Upper lobe of left lung (tissue), 4 donors: ENCODE measurements at regions not wholly inside any gene's neighbourhood (a gene's known extent, or its start where the extent isn't known, plus 50 kb on each side); places are given as distances from the start of the nearest gene placed in this dataset.

Experiments used
- POLR2A ChIP-seq, 4 donors: fragments of 450-650 bp; IDR thresholded peaks; one replicate each; pipeline ENCODE4 v1.5.1; 2016 to 2017; ENCODE audit warnings: antibody characterized with exemption in 4 of 4, mild to moderate bottlenecking in 2 of 4
- TF ChIP-seq, protein P1 (sequence below), 6 experiments: fragments of 450-650 bp in 4 of 6; fragments of 200-600 bp in 2 of 6; sonication (generic) in 2 of 6; IDR thresholded peaks; one replicate each; pipeline ENCODE4 v1.5.1; 2016 to 2019; ENCODE audit warnings: antibody characterized with exemption in 6 of 6

DNA sequence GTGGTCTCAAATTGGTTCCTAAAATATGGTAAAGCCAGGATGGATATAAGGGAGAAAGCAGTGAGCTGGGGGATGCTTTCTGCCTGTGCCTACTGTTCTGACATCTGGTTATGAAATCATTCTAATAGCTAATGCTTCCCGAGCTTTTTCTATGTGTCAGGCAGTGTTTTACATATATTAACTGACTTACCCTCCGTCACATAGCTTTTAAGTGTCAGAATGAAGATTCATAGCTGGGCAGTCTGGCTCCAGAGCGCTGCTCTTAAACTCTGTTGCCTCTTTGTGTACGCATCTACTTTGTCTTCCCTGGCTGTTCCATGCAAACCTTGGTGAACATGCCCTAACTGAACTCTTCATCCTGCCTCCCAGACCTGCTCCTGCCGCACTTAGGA lies 195.7 kb downstream of the LPIN1 start:
- TF ChIP-seq, protein P1, sequence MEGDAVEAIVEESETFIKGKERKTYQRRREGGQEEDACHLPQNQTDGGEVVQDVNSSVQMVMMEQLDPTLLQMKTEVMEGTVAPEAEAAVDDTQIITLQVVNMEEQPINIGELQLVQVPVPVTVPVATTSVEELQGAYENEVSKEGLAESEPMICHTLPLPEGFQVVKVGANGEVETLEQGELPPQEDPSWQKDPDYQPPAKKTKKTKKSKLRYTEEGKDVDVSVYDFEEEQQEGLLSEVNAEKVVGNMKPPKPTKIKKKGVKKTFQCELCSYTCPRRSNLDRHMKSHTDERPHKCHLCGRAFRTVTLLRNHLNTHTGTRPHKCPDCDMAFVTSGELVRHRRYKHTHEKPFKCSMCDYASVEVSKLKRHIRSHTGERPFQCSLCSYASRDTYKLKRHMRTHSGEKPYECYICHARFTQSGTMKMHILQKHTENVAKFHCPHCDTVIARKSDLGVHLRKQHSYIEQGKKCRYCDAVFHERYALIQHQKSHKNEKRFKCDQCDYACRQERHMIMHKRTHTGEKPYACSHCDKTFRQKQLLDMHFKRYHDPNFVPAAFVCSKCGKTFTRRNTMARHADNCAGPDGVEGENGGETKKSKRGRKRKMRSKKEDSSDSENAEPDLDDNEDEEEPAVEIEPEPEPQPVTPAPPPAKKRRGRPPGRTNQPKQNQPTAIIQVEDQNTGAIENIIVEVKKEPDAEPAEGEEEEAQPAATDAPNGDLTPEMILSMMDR (IDR thresholded peaks at IDR 0.05) = no peak
- no peak for TF ChIP-seq POLR2A (IDR thresholded peaks at IDR 0.05)
